HG03280 (cell line): ENCODE measurements at regions not wholly inside any gene's neighbourhood (a gene's known extent, or its start where the extent isn't known, plus 50 kb on each side); places are given as distances from the start of the nearest gene placed in this dataset.
"Not testable (repeated sequence)": the region's sequence is repeated elsewhere in the genome, so short reads cannot be mapped to it uniquely, and the experiment has no call there.

Experiments
- ATAC-seq: cut with Tn5 transposase; IDR thresholded peaks from one replicate; pipeline ENCODE4 v1.9.1; 2021; ENCODE audit warnings: mild to moderate bottlenecking, moderate library complexity; ENCODE audit not compliant: unreplicated experiment

GRCh38 chr4:65265526-65265925, 404.8 kb downstream of the EPHA5 start:
- ATAC-seq: no peak

GRCh38 chr4:65259296-65259695, 411.0 kb downstream of the EPHA5 start:
- no peak for ATAC-seq

GRCh38 chr4:65250916-65251315, 419.4 kb downstream of the EPHA5 start:
- no peak for ATAC-seq

- ATAC-seq: no peak
Observed at GRCh38 chr4:65249111-65249510, 421.2 kb downstream of the EPHA5 start.

- no peak for ATAC-seq
Observed at GRCh38 chr4:65242156-65242846, 428.0 kb downstream of the EPHA5 start.

- no peak for ATAC-seq
Observed at GRCh38 chr4:65241257-65241997, 428.9 kb downstream of the EPHA5 start.

- no peak for ATAC-seq
Observed at GRCh38 chr4:65234061-65234460, 436.2 kb downstream of the EPHA5 start.

GRCh38 chr4:65227628-65228027, 442.7 kb downstream of the EPHA5 start:
- ATAC-seq: no peak

GRCh38 chr4:65223601-65224000, 446.7 kb downstream of the EPHA5 start:
- ATAC-seq: no peak

GRCh38 chr4:65223074-65223473, 447.2 kb downstream of the EPHA5 start:
- ATAC-seq: not testable (repeated sequence)

- no peak for ATAC-seq
Observed at GRCh38 chr4:65217179-65217578, 453.1 kb downstream of the EPHA5 start.

GRCh38 chr4:65202853-65203236, 467.4 kb downstream of the EPHA5 start:
- no peak for ATAC-seq

GRCh38 chr4:65202165-65202852, 468.0 kb downstream of the EPHA5 start:
- no peak for ATAC-seq

- no peak for ATAC-seq
Observed at GRCh38 chr4:65195666-65196065, 474.6 kb downstream of the EPHA5 start.

GRCh38 chr4:65195002-65195401, 475.3 kb downstream of the EPHA5 start:
- ATAC-seq: no peak

GRCh38 chr4:65193985-65194384, 476.3 kb downstream of the EPHA5 start:
- no peak for ATAC-seq

- no peak for ATAC-seq
Observed at GRCh38 chr4:65190780-65191179, 479.5 kb downstream of the EPHA5 start.

- ATAC-seq: no peak
Observed at GRCh38 chr4:65175585-65175984, 494.7 kb downstream of the EPHA5 start.

GRCh38 chr4:65170768-65171514, 499.3 kb downstream of the EPHA5 start:
- no peak for ATAC-seq

- no peak for ATAC-seq
Observed at GRCh38 chr4:65167719-65168118, 502.6 kb downstream of the EPHA5 start.

GRCh38 chr4:65152205-65152604, 518.1 kb downstream of the EPHA5 start:
- ATAC-seq: no peak
